Activated effector memory CD4-positive, alpha-beta T cell treated with Interleukin-2 at 50 U/mL for 16 hours (primary cell): ENCODE measurements at regions not wholly inside any gene's neighbourhood (a gene's known extent, or its start where the extent isn't known, plus 50 kb on each side); places are given as distances from the start of the nearest gene placed in this dataset.

Experiments
- DNase-seq: peaks from one replicate; pipeline ENCODE4 v3.0.0-alpha.2; 2020

DNA sequence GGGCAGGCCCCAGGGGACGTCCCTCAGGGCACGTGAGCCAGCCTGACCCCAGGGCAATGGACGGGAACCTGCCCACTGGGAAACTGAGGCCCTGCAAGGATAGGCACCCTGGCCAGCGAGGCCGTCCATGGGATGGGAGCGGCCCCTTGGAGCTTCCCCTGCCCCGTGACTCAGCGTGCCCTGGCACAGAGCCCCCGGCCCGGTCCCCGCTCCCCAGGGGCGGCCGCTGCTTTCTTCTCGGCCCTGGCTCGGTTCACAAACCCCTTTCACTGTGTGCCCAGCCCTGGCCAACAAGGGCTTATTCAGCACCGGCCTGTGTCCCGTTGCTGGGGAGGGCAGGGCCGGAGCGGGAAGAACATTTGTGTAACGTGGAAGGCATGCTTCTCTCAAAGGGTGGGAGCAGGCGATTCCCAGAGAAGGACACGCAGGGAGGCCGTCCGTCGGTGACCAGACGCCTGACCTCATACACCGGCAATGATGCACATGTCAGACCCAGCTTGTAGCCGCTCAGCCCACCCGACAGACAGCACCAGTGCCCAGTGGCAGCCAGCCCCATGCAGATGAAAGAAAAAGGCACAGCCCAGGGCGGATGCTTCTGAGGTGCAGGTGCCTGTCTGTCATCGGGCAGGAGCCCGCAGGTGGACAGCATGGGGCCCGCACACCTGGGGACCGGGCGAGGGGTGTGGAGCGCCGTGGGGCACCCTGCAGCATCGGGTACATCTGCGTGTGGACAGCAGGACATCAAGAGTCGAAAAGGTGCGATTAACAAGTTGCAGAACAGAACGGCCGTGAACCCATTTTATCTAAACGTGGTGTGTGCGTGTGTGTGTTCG is 94.5 kb downstream of the PDGFA start:
- DNase-seq: no peak

DNA sequence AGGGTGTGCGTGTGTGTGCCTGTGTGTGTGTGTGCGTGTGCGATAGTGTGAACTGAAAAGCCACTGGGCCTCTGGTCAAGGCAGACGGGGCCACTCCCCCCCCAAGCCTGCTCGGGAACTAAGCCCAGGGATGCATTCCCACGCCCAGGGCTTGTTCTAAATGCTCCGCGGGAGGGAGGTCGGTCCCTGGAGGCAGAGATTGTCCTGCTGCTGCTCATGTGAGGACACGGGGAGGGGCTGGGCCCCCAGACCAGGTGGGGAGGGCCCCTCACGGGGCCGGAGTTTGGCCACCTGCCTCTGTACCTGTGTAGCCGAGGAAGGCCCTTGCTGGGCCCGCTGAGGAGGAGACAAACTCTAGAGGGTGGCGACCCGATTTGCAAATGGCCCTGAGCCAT is 93.9 kb downstream of the PDGFA start:
- DNase-seq: no peak

DNA sequence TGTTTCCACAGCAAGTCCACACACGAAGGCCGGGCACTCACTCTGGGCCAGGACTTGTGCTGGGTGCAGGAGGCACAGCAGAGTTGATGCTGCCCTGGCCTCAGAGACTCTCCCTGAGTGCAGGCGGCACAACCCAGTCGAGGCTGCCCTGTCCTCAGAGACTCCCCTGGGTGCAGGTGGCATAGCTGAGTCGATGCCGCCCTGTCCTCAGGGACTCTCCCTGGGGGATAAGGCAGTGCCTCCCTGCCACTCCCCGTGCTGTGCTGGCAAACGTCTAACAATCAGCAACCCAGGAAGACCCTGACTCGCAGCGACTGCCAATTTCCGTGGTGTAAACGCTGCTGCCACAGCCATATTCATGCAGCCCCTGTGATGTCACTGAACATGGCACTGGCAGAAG is 93.1 kb downstream of the PDGFA start:
- no peak for DNase-seq

DNA sequence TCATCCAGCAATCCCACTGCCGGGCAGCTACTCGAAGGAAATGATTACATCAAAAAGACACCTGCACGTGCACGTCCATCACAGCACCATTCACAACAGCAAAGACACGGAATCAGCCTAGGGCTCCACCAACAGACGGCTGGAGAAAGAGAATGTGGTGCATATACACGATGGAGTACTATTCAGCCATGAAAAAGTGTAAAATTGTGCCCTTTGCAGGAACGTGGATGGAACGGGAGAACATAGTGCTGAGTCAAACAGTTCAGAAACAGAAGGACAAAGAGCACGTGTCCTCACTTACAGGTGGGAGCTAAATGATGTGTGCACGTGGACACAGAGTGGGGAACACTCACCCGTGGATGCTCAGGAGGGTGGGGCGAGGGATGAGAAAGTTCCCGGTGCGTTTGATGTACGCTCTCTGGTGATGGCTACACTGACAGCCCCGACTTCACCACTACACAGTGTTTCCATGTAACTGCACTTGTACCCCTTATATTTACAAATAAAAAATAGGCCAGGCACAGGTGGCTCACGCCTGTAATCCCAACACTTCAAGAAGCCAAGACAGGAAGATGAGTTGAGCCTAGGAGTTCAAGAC is 92.0 kb downstream of the PDGFA start:
- no peak for DNase-seq

DNA sequence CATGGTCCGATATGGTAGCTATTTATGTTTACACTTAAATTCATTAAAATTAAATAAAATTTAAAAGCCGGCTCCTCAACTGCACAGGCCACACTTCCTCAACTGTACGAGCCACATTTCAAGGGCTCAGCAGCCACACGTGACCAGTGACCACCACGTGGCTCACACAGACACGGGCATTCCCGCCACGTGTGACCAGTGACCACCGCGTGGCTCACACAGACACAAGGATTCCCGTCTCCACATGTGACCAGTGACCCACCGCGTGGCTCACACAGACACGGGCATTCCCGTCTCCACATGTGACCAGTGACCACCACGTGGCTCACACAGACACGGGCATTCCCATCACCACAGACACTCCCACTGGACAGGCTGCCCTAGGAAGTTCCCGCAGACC is 91.3 kb downstream of the PDGFA start:
- no peak for DNase-seq

DNA sequence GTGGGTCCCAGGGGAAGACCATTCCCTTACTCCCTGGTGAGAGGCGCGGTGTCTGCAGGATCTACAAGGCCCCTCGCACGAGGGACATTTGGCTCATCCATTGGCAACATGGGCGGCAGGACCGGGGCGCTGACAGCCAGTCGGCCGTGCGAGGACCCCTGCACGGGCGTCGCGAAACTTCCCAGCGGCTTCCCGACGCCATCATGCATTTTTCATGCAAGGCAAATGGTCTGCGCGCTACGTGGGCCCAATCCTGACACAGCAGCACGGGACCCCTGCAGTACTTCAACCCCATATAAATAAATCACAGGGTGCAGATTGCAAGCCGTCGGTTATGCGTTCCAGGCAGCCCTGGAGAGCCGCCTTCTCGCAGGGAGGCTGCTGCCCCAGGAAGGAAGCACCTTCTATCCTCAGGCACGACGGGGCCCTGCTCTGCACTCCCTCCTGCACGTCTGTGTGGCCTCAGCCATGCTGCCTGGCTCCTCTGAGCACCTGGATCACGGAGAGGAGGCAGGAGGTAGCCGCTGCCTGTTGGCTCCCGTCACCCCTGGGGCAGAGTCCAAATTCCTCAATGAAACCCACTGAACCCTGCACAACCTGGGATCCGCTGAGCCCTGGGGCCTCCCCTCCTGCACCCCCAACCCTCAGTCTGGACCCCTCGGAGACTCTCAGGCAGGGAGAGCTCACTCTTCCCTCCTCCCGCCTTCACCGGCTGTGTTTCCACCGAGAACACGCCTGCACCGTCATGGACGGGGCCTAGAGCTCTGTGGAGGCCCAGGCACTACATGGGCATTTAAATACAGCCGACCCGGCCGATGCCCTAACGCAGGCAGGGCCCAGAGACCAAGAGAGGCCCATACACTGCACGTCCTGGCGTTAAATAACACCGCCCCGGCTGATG is 90.5 kb downstream of the PDGFA start:
- DNase-seq: no peak

DNA sequence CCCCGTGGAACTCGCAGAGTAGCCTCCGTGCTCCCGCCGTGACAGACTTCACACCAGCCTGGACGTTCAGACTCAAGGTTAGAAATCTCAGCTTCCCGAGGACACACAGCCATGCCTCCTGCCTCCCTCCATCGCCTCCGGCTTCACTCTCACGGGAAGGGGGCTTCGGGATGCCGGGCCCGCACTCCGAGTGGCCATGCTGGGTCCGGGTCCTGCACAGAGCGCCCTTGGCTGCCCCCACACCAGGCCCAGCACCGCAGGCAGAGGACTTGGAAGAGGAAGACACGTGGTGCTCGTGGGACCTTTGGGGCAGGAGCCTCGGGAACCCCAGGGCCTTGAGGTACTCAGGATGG is 89.8 kb downstream of the PDGFA start:
- DNase-seq: no peak

DNA sequence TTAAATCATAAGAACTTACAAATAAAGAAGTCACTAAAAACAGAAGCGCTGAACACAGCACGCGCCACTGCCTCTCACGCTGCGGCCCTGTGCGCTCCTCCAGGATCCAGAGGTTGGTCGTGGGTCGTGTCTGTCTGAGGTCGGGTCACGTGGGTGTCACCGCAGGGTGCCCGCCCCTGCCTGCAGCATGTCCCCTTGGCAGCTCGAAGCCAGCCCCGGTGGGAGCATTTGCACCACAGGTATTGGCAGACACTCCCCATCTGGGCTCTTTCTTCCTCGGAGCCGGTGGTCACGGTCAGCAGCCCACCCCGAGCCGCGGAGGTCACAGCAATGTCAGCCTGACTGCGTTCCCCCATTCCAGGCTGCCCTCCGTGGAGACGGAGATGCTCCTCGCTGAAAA is 88.6 kb downstream of the PDGFA start:
- no peak for DNase-seq

DNA sequence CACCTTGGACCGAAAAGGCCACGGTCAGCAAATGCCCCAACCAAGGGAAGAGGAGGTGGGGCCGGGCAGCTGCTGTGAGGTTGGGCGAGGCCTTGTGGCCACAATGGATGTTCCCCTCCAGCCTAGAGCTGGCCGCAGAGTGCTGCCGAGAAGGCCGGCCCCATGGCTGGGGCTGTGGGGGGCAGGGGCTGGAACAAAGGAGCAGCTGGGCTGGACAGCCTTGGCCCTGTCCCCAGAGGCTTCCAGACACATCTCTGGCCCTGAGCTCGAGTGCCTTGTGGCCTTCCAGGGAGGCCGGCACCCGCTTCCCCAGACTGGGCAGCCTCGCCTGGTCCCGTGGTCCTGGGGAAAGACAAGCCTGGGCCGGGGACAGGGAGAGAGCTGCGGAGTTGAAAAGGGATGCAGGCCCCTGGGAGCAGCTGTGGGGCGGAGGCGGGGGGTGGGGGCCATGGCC is 88.0 kb downstream of the PDGFA start:
- DNase-seq: no peak

DNA sequence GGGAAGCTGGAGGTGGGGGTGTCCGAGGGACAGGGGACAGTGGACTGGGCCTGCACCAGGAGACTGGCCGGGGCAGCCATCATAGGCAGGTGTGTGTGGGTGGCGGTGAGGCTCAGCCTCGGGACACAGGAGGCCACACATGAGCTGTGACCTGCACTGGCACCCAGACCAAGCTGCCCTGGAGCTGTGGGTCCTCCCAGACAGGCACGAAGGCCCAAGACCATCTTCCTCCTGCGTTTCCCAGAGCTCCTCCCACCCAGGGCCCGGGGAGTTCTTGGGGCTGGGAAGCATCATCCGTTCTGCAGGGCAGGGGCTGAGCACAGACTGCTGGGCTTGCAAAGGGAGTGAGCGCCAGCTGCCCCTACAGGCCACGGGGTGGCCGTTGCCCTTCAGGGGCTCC is 87.4 kb downstream of the PDGFA start:
- no peak for DNase-seq

DNA sequence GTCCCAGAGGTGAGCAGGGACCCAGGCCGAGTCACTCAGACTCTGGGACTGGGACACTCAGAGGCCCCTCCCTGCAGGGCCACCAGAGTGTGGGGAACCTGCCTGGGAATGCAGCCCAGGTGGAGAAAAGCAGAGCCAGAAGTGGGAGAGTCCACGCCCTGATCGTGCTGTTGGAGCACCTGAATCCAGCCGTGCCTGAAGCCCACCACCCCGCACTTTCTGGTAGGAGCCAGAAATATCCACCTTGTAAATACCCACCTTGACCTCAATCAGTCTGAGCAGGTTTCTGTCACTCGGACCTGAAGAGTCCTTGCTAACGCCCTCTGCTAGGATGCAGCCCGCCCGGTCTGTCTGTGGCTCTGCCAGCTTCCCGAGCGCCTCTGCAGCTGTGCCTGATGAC is 86.7 kb downstream of the PDGFA start:
- no peak for DNase-seq

DNA sequence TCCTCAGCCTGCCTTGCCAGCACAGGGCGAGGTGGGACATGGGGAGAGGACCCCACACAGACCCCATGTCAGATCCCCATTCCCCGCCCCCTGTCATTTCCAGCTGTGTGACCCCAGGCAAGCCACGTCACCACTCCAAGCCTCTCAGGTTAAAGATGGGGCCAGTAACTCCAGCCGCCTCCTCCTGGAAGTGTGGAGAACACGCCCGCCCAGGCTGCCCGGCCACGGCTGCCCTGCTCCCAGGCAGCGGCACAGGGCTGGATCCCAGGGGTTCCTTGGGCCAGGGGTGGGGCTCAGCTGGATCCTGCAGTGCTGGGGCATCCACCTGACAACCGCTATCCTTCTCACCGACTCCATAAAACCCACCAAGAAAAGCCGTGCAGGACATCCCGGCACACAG is 86.1 kb downstream of the PDGFA start:
- DNase-seq: no peak

DNA sequence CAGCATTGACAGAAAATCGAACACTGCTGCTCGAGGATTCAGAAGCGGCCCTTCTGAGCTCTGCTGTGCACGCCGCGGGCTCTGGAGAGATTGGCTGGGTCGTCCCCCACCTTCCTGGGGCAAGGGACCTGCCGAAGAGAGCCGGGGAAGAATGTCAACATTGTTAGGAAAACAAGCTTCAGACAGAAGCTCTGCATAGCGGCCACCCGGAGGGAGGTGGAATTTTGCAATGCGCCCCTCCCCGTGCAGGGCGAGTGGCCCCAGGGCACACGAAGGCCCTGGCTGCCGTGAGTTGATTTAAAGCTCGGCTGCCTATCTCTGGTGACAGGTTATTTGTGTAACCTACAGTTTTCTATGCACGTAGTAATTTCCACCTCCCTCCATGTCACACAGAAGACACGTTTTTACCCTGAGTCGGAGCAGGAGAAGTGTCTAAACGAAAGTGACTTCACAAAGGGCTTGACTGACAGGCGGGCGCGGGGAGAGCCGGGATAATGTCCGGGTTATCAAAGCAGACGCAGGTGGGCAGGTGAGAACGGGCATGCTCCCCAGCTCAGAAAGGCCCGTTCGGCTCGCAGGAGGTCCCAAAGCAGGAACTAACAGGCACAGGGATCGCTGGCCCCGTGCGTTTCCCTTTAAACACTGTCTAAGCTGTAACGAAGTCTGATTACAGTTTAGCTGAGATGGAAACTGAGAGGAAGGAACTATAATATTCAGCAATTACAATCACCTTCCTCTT is 84.6 kb downstream of the PDGFA start:
- no peak for DNase-seq

DNA sequence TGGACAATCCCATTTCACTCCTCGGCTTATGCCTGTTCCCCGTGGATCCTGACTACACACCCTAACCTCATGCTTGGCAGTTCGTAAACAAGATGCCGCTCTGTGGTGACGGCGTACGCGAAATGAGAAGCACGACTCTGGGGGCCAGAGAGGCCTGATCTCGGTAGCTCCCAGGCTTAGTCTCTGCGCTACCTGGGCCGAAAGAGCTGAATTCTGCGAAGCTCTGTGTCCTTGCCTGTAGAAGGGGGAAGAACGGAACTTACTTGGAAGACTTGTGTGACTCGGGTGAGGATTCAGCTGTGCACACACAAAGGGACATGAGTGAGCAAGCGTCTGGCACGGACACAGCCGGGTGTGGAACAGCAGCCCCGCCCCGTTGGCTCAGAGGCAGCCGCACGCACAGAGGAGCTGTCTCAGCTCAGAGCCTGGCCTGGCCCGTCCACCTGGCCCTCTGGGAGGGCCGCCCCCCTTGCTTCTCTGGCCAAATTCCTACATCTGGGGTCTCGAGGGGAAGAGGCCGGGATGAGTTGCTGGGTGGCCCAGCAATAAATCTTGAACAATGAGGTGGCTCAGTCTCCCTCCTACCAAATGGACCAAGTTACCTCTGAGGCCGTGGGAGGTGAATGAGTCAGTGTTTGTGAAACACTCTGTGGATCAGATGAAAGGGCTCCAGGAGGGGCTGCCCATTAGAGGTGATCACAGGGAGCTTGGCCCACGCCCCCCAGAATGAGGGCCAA is 83.8 kb downstream of the PDGFA start:
- DNase-seq: no peak

DNA sequence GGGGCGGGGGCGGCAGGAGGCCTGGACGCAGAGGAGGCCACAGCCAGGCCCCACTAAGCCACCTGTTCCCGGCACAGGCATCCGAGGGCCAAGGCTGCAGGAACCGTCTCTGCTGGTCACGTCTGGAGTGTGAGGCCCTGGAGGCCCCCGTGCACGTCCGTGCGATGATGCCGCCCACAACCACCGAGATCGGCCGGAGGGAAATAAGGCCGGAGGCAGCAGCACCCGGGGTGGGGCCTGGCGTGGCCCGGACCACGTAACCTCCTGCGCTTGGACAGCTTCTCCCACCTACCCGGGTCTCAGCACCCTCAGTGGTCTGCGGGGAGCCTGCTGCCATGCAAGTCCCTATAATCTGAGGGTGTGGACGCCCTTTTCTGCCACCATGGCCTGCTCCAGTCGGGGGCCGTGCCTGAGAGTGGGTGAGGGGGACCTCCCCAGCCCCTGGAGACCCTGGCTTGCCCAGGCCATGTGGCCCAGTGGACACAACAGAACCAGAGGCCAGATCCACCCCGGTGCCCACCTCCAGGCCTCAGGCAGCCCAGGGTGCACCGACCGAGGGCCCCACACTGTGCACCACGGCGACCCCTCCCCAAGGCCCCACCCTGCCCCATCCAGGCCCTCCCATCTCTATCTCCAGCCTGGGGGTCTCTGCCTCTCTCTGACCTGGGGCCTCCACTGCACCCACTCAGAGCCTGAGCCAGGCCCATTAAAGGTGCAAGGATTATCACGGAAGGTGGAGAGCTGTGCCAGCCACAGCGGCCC is 83.1 kb downstream of the PDGFA start:
- DNase-seq: no peak

DNA sequence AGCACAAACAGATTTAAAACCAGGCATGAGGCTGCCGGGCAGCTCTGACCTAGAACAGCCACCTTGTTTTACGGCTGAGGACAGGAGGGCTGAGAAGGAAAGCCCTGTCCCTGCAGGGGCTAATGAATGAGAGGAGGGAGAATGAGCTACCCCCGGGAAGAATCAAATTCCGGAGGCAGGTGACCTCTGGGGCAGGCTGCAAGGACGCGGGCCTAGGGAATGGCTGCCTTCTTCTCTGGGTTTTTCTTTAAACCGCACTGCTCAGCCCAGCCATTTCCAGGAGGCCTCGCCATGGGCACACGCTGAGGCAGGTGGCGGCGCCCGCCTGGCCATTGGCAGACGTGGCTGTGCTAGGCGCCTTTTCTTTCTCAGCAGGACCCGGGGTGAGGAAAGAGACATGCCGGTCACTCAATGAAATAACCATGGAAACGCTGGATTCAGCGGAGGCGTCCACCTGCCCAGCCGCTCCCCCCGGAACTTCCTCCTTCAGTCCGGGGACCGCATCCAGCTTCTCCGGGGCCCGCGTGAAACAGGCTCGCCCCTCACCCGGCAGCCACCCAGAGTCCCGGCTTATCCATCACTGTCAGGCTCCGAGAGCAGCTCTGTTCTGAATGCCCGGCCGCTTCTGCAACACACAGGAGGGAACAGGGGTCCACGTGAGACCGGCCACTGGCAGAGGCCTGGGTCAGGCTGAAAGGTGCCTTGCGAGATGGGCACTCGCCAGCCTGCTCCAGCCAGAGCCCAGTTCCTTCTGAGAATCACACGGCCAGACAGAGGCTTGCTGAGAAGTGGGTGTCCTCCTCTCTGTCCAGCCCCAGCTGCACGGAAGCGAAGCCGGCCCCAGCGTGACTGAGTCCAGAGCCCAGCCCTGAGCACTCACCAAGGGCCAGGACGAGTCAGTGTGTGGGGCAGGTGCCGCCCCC is 82.1 kb downstream of the PDGFA start:
- no peak for DNase-seq

DNA sequence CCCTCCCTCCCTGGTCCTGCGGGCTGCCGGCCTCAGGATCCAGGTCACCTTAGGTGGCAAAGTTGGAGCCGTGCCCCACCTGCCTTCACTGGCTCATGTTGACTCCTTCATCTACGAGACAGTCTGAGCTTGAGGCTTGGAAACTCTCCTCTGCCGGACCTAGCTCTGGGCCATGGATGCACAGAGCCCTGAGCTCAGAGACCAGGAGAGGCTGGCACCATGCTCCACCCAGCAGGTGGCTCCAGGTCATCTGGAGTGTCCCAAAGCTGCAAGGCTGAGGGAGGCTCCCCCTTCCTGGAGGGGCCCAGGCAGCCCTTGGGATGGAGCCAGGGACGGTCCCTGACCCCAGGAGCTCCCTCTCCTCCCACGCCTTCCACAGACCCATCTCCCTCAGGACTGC is 81.3 kb downstream of the PDGFA start:
- no peak for DNase-seq

DNA sequence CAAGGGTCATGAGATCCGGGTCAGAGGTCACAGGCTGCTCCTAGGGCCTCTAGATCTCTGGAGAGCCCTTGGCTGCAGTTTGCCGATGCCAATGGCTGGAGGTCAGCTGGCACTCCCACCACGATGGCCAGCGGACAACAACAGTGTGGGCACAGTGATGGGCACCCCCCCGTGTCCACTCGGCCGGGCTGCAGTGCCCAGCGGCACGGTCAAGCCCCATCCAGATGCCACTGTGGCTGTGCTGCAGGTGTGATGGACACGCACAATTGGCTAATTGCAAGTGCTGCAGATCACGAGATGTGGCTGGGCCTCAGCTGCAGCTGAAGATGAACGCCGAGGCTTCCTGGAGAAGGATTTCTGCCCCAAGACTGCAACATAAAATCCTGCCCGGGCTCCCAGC is 80.7 kb downstream of the PDGFA start:
- DNase-seq: no peak

DNA sequence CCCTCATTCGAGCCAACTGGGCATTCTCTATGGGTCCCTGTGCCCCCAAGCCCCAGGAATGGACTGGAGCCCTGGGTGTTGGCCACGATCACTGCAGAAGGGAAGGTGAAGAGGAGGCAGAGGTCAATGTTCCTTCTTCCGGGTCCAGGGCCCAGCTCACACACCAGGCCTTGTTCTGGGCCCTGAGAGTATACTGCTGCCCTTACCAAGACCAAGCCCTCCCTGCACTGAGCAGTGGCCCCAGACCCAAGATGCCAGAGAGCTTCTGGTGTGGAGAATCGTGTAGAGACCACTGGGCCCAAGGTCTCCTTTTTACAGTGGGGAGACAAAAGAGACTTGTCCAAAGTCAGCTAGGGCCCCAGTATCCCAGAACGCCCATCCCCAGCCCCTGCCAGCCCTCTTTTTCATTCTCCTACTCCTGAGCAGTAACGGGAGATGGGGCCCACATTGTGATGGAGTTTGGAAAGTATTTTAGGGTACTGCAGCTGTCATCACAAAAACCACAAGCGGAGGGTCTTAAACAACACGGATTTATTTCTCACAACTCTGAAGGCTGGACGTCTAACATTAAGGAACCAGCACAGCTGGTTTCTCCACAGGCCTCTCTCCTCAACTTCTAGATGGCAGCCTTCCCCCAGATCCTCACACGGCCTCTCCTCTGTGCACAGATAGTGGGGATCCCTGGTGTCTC is 79.4 kb downstream of the PDGFA start:
- DNase-seq: no peak
